SU-DHL-6 (cell line): ENCODE measurements at regions not wholly inside any gene's neighbourhood (a gene's known extent, or its start where the extent isn't known, plus 50 kb on each side); places are given as distances from the start of the nearest gene placed in this dataset.

Experiments used
- H2AFZ ChIP-seq: fragments of 200-600 bp; sonication (generic); 2 replicates; pipeline ENCODE4 v1.6.1; 2014; ENCODE audit warnings: low read depth, mild to moderate bottlenecking, moderate library complexity, mixed read lengths, antibody characterized with exemption, low read length; ENCODE audit not compliant: severe bottlenecking
- H3F3A ChIP-seq: fragments of 200-600 bp; shearing (Covaris generic); 2 replicates; pipeline ENCODE4 v1.6.0; 2016; ENCODE audit warnings: antibody characterized with exemption, mild to moderate bottlenecking; ENCODE audit not compliant: insufficient read depth
- H3K27ac ChIP-seq: fragments of 200-600 bp; sonication (generic); 2 replicates; pipeline ENCODE4 v1.5.1; 2016; ENCODE audit warnings: low read depth, mild to moderate bottlenecking, low read length, moderate library complexity, mixed read lengths
- H3K27me3 ChIP-seq: fragments of 200-600 bp; sonication (generic), shearing (Covaris generic); 2 replicates; pipeline ENCODE4 v1.6.0; 2014; ENCODE audit warnings: mild to moderate bottlenecking, low read length
- H3K36me3 ChIP-seq: fragments of 200-600 bp; sonication (generic); 2 replicates; pipeline ENCODE4 v1.6.1; 2014; ENCODE audit warnings: mild to moderate bottlenecking, low read length, mixed read lengths
- H3K4me2 ChIP-seq: fragments of 300-600, 200-600 bp; shearing (Covaris generic), sonication (generic); 2 replicates; pipeline ENCODE4 v1.6.0; 2014; ENCODE audit warnings: low read length, low read depth, mild to moderate bottlenecking; ENCODE audit not compliant: poor library complexity, severe bottlenecking
- H3K4me3 ChIP-seq: fragments of 200-600 bp; sonication (generic); 2 replicates; pipeline ENCODE4 v1.5.1; 2014; ENCODE audit warnings: antibody characterized with exemption, low read length, mild to moderate bottlenecking, mixed read lengths; ENCODE audit not compliant: insufficient read depth, poor library complexity, severe bottlenecking
- H3K79me2 ChIP-seq: fragments of 200-600 bp; sonication (generic); 2 replicates; pipeline ENCODE4 v1.6.1; 2014; ENCODE audit warnings: mild to moderate bottlenecking, low read length, moderate library complexity; ENCODE audit not compliant: insufficient read depth
- H3K9ac ChIP-seq: fragments of 200-600 bp; sonication (generic); 2 replicates; pipeline ENCODE4 v1.7.0; 2014; ENCODE audit warnings: mild to moderate bottlenecking, low read length
- H3K9me2 ChIP-seq: fragments of 200-600 bp; sonication (generic); replicated peaks from 2 replicates; pipeline ENCODE4 v1.6.1; 2014; ENCODE audit warnings: low read length; ENCODE audit not compliant: insufficient read depth
- H3K9me3 ChIP-seq: fragments of 200-600 bp; sonication (generic); 2 replicates; pipeline ENCODE4 v1.6.1; 2014; ENCODE audit warnings: low read length, mixed read lengths; ENCODE audit not compliant: insufficient read depth
- H4K20me1 ChIP-seq: fragments of 200-600 bp; sonication (generic); 2 replicates; pipeline ENCODE4 v1.6.1; 2014; ENCODE audit warnings: low read depth, mild to moderate bottlenecking, antibody characterized with exemption, low read length, moderate library complexity, mixed read lengths
- EZH2phosphoT487 ChIP-seq: fragments of 200-600 bp; sonication (generic), shearing (Covaris generic); conservative IDR thresholded peaks from 2 replicates; pipeline ENCODE4 v1.6.1; 2018; ENCODE audit warnings: mild to moderate bottlenecking, antibody characterized with exemption, low read length, moderate library complexity, mixed read lengths
- TF ChIP-seq, protein P1 (sequence below): fragments of 200-600 bp; sonication (generic); IDR thresholded peaks from one replicate; pipeline ENCODE4 v1.5.1; 2017; ENCODE audit warnings: antibody characterized with exemption, mild to moderate bottlenecking, low read length, moderate library complexity; ENCODE audit not compliant: insufficient read depth, poor library complexity, severe bottlenecking

DNA sequence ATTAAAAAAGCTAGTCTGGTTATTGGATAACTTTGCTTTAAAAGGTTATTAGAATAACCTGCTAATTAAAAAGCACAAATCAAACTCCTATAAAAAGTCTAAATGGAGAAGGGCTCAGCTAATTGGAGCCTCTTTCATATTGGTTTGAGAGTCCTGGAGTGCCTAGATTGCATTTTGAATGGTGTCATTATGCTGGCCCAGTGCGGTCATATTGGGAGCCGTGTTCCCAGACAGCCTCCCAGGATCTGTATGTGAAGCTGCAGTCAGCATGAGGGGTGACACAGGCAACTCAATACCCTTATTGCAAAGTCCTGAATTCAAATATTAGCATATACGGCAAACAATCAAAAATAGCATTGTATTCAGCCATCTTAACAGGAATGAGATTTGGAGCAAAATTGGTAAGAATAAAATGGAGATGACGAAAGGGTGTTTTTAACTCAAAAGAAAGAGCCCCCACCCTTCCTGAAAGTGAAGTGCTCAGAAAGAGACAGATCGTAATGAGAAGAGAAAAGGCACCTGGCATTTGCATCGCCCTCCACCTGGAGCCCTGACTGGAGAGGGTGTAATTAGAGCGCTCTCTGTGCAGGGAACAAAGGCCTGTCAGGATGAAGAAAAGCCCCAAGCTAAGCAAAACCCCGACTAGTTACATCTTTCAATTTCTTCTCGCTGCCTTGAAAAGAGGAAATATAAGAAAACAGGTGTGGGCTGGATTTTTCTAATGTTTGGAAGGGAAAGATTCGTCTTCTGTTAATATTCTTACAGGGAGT, 621.0 kb upstream of the ADAMTS16 start:
- no peaks in the 10 kb centered on the region for H3F3A ChIP-seq
- no peaks in the 10 kb centered on the region for H3K79me2 ChIP-seq
- H3K27me3 ChIP-seq = no peaks in the 10 kb centered on the region
- H3K9me2 ChIP-seq = no peaks in the 10 kb centered on the region
- H3K4me2 ChIP-seq = no peak overlapping the region
- no peaks in the 10 kb centered on the region for H3K9me3 ChIP-seq
- no peaks in the 10 kb centered on the region for H4K20me1 ChIP-seq
- H3K27ac ChIP-seq = no peak overlapping the region
- no peak overlapping the region for H3K9ac ChIP-seq
- no peak overlapping the region for H3K4me3 ChIP-seq
- no peaks in the 10 kb centered on the region for H3K36me3 ChIP-seq
- H2AFZ ChIP-seq = peak overlapping the region; percentile 10
- TF ChIP-seq, protein P1, sequence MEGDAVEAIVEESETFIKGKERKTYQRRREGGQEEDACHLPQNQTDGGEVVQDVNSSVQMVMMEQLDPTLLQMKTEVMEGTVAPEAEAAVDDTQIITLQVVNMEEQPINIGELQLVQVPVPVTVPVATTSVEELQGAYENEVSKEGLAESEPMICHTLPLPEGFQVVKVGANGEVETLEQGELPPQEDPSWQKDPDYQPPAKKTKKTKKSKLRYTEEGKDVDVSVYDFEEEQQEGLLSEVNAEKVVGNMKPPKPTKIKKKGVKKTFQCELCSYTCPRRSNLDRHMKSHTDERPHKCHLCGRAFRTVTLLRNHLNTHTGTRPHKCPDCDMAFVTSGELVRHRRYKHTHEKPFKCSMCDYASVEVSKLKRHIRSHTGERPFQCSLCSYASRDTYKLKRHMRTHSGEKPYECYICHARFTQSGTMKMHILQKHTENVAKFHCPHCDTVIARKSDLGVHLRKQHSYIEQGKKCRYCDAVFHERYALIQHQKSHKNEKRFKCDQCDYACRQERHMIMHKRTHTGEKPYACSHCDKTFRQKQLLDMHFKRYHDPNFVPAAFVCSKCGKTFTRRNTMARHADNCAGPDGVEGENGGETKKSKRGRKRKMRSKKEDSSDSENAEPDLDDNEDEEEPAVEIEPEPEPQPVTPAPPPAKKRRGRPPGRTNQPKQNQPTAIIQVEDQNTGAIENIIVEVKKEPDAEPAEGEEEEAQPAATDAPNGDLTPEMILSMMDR = no peak

DNA sequence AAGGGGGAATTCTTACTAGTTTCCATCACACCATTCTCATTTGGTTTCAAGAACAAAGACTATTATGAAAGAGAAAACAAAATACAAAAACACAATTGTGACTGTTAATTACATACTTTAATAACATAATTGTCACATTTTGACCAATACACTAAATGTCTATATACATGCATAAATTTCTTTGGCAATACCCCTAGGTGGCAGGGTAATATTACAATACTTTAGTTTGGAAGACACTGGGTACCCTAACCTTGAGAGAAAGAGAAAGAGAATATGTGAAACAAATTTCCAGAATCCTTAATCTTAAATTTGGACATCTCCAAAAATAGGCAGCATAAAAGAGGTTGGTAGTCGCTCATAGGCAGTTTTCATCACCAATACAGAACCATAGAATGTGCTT, 619.6 kb upstream of the ADAMTS16 start:
- H3K36me3 ChIP-seq = no peaks in the 10 kb centered on the region
- H3K27me3 ChIP-seq = no peaks in the 10 kb centered on the region
- H4K20me1 ChIP-seq = no peaks in the 10 kb centered on the region
- no peaks in the 10 kb centered on the region for H3K79me2 ChIP-seq
- H3K9me3 ChIP-seq = no peaks in the 10 kb centered on the region
- no peak overlapping the region for H3K9ac ChIP-seq
- no peak overlapping the region for H3K4me2 ChIP-seq
- H3K9me2 ChIP-seq = no peaks in the 10 kb centered on the region
- TF ChIP-seq, protein P1 = no peak
- no peak for TF ChIP-seq EZH2phosphoT487
- no peak overlapping the region for H2AFZ ChIP-seq
- H3K4me3 ChIP-seq = no peak overlapping the region
- H3K27ac ChIP-seq = no peak overlapping the region
- no peaks in the 10 kb centered on the region for H3F3A ChIP-seq

DNA sequence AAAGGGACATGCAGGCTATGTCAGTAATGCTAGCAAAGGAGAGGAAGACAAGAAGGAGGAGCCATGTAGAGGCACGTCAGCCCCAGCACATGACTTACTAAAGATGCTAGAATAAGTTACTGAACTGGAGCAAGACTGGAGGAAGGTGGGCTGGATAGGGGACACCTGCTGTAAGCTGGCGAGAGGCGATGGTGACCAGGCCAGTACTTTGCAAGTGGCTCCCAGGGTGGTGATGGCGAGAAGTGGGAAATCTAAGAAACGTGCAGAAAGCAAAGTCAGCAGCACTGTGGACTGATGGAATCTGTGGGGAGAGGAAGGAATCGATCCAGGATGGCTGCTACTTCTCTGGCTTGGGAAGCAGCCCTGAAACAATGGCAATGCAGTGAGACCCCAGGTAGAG, 617.1 kb upstream of the ADAMTS16 start:
- no peak overlapping the region for H3K27ac ChIP-seq
- no peak overlapping the region for H3K4me2 ChIP-seq
- no peak overlapping the region for H3K9ac ChIP-seq
- H3K9me2 ChIP-seq = no peaks in the 10 kb centered on the region
- TF ChIP-seq, protein P1 = no peak
- H3K36me3 ChIP-seq = no peaks in the 10 kb centered on the region
- no peak overlapping the region for H3K4me3 ChIP-seq
- no peaks in the 10 kb centered on the region for H3K27me3 ChIP-seq
- H2AFZ ChIP-seq = no peak overlapping the region
- H4K20me1 ChIP-seq = no peaks in the 10 kb centered on the region
- no peaks in the 10 kb centered on the region for H3F3A ChIP-seq
- no peaks in the 10 kb centered on the region for H3K9me3 ChIP-seq
- H3K79me2 ChIP-seq = no peaks in the 10 kb centered on the region
